Loucy (cell line): ENCODE measurements at regions not wholly inside any gene's neighbourhood (a gene's known extent, or its start where the extent isn't known, plus 50 kb on each side); places are given as distances from the start of the nearest gene placed in this dataset.

Experiments
- H2AFZ ChIP-seq: fragments of 200-600 bp; sonication (generic); 2 replicates; pipeline ENCODE4 v1.6.0; 2016; ENCODE audit warnings: antibody characterized with exemption, mild to moderate bottlenecking, low read length, moderate library complexity
- H3F3A ChIP-seq: fragments of 200-600 bp; 2 replicates; pipeline ENCODE4 v1.6.0; 2016; ENCODE audit warnings: antibody characterized with exemption, low read depth, mild to moderate bottlenecking
- H3K27me3 ChIP-seq: fragments of 200-600 bp; sonication (generic); 2 replicates; pipeline ENCODE4 v1.6.1; 2014; ENCODE audit warnings: low read length, mild to moderate bottlenecking; ENCODE audit not compliant: insufficient read depth, poor library complexity, severe bottlenecking
- H3K36me3 ChIP-seq: fragments of 200-600 bp; sonication (generic); 2 replicates; pipeline ENCODE4 v1.6.1; 2016; ENCODE audit warnings: low read length; ENCODE audit not compliant: insufficient read depth
- H3K4me1 ChIP-seq: fragments of 200-600 bp; sonication (generic); 2 replicates; pipeline ENCODE4 v1.5.1; 2014; ENCODE audit warnings: low read length, mild to moderate bottlenecking; ENCODE audit not compliant: insufficient read depth, poor library complexity, severe bottlenecking
- H3K4me2 ChIP-seq: fragments of 200-600 bp; sonication (generic); 2 replicates; pipeline ENCODE4 v1.6.0; 2014; ENCODE audit warnings: antibody characterized with exemption, low read length, low read depth, mild to moderate bottlenecking; ENCODE audit not compliant: poor library complexity, severe bottlenecking
- H3K4me3 ChIP-seq: fragments of 200-600 bp; sonication (generic); 2 replicates; pipeline ENCODE4 v1.5.1; 2014; ENCODE audit warnings: low read length, mild to moderate bottlenecking, mixed read lengths; ENCODE audit not compliant: poor library complexity, severe bottlenecking
- H3K79me2 ChIP-seq: fragments of 200-600 bp; sonication (generic); 2 replicates; pipeline ENCODE4 v1.6.1; 2014; ENCODE audit warnings: low read length; ENCODE audit not compliant: insufficient read depth
- H3K9ac ChIP-seq: fragments of 200-600 bp; sonication (generic); 2 replicates; pipeline ENCODE4 v1.6.0; 2014; ENCODE audit warnings: mild to moderate bottlenecking, low read depth, low read length, moderate library complexity; ENCODE audit not compliant: poor library complexity, severe bottlenecking
- H3K9me2 ChIP-seq: fragments of 200-600 bp; sonication (generic); replicated peaks from 2 replicates; pipeline ENCODE4 v1.6.1; 2016; ENCODE audit warnings: low read depth, low read length, mixed read lengths
- H3K9me3 ChIP-seq: fragments of 200-600 bp; sonication (generic); 2 replicates; pipeline ENCODE4 v1.6.1; 2014; ENCODE audit warnings: mild to moderate bottlenecking, antibody characterized with exemption, low read length, low read depth; ENCODE audit not compliant: insufficient read depth
- H4K20me1 ChIP-seq: fragments of 200-600 bp; sonication (generic); 2 replicates; pipeline ENCODE4 v1.6.0; 2014; ENCODE audit warnings: antibody characterized with exemption, low read length, mild to moderate bottlenecking; ENCODE audit not compliant: insufficient read depth, poor library complexity, severe bottlenecking
- CTCF ChIP-seq: fragments of 200-600 bp; sonication (generic); conservative IDR thresholded peaks from 2 replicates; pipeline ENCODE4 v1.5.1; 2014; ENCODE audit warnings: mild to moderate bottlenecking, antibody characterized with exemption, low read length
- EZH2phosphoT487 ChIP-seq: fragments of 200-600 bp; IDR thresholded peaks from 2 replicates; pipeline ENCODE4 v1.6.1; 2018; ENCODE audit warnings: antibody characterized with exemption, mild to moderate bottlenecking, moderate library complexity, borderline replicate concordance

GRCh38 chr16:54361246-54361645, 74.7 kb upstream of the IRX3 start:
- TF ChIP-seq EZH2phosphoT487: no peak
- no peak for TF ChIP-seq CTCF
- Histone ChIP-seq H4K20me1 (no peaks in the 10 kb centered on the region), H3K4me2 (no peak overlapping the region), H3K9me2 (no peaks in the 10 kb centered on the region), H3K79me2 (no peaks in the 10 kb centered on the region), H3K4me1 (no peaks in the 10 kb centered on the region), H3K4me3 (no peak overlapping the region), H2AFZ (no peak overlapping the region), H3K27me3 (no peaks in the 10 kb centered on the region), H3K36me3 (no peaks in the 10 kb centered on the region), H3K9ac (no peak overlapping the region), H3K9me3 (no peaks in the 10 kb centered on the region), H3F3A (no peaks in the 10 kb centered on the region)

- Histone ChIP-seq H3K9me2 (no peaks in the 10 kb centered on the region), H3K4me1 (no peaks in the 10 kb centered on the region), H3K9me3 (no peaks in the 10 kb centered on the region), H4K20me1 (no peaks in the 10 kb centered on the region), H3K4me3 (no peak overlapping the region), H3K79me2 (no peaks in the 10 kb centered on the region), H3K4me2 (no peak overlapping the region), H3K27me3 (no peaks in the 10 kb centered on the region), H3F3A (no peaks in the 10 kb centered on the region), H2AFZ (no peak overlapping the region), H3K9ac (no peak overlapping the region), H3K36me3 (no peaks in the 10 kb centered on the region)
- no peak for TF ChIP-seq CTCF
- no peak for TF ChIP-seq EZH2phosphoT487
Measured at GRCh38 chr16:54360681-54361080, 74.1 kb upstream of the IRX3 start.

GRCh38 chr16:54359555-54359954, 73.0 kb upstream of the IRX3 start:
- TF ChIP-seq EZH2phosphoT487 (no peak), CTCF (no peak)
- no peaks in the 10 kb centered on the region for H3K27me3 ChIP-seq
- H3K9me2 ChIP-seq: no peaks in the 10 kb centered on the region
- no peak overlapping the region for H3K9ac ChIP-seq
- no peaks in the 10 kb centered on the region for H3F3A ChIP-seq
- no peak overlapping the region for H3K4me2 ChIP-seq
- H3K9me3 ChIP-seq: no peaks in the 10 kb centered on the region; the same call in 1 of the 2 replicates
- H3K79me2 ChIP-seq: no peaks in the 10 kb centered on the region
- no peaks in the 10 kb centered on the region for H3K4me1 ChIP-seq
- H2AFZ ChIP-seq: no peak overlapping the region
- no peak overlapping the region for H3K4me3 ChIP-seq
- H3K36me3 ChIP-seq: no peaks in the 10 kb centered on the region
- no peaks in the 10 kb centered on the region for H4K20me1 ChIP-seq
